Sigmoid colon (tissue), 4 donors: ENCODE measurements at regions not wholly inside any gene's neighbourhood (a gene's known extent, or its start where the extent isn't known, plus 50 kb on each side); places are given as distances from the start of the nearest gene placed in this dataset.

Experiments
- CTCF ChIP-seq, 4 experiments: fragments of 450-650 bp in 3 of 4; fragments of 200-600 bp in 1 of 4; IDR thresholded peaks; one replicate each; pipeline ENCODE4 v1.5.1; 2016 to 2019; ENCODE audit warnings: antibody characterized with exemption in 4 of 4, mild to moderate bottlenecking in 3 of 4, moderate library complexity in 2 of 4
- EP300 ChIP-seq, 4 donors: sonication (generic); formaldehyde crosslinking; IDR thresholded peaks; one replicate each; pipeline ENCODE4 v1.6.1; 2017; ENCODE audit warnings: antibody characterized with exemption in 4 of 4
- POLR2A ChIP-seq, 2 donors: fragments of 450-650 bp; IDR thresholded peaks; one replicate each; pipeline ENCODE4 v1.6.1; 2016; ENCODE audit warnings: antibody characterized with exemption in 2 of 2, mild to moderate bottlenecking in 2 of 2, moderate library complexity in 2 of 2

DNA sequence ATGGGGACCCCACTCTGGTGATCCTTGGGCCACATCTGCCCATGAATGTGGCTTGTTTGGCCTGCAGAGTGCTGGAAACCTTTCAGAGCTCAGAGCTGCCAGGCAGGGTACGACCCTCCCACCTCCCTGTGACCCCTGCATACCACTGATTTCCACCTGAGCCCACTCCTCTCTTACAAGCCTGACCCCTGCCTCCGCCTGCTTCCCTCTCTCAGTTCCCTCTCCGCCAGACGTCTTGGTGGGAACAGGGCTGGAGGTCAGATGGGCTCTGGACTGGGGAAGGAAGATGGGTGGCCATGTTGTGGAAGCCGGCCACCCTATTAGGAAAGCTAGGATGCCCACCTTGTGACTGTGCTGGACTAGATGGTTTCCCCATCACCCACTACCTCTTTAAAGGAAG lies 185.1 kb downstream of the KATNIP start:
- no peak for TF ChIP-seq POLR2A (IDR thresholded peaks at IDR 0.05)
- TF ChIP-seq EP300 (IDR thresholded peaks at IDR 0.05) = no peak
- TF ChIP-seq CTCF (IDR thresholded peaks at IDR 0.05) = no peak
